ENCODE measurements at regions not wholly inside any gene's neighbourhood (a gene's known extent, or its start where the extent isn't known, plus 50 kb on each side); places are given as distances from the start of the nearest gene placed in this dataset.

- no peaks in the 10 kb centered on the region for H4K20me1 ChIP-seq (ENCODE audit: insufficient read depth)
- H3K4me3 ChIP-seq, result no peak overlapping the region
- no peaks in the 10 kb centered on the region for H3K9me3 ChIP-seq (ENCODE audit: low read depth)
- no peaks in the 10 kb centered on the region for H3K36me3 ChIP-seq (ENCODE audit: low read depth)
- 20 to 22% methylated on average over 10 of the region's 10 CpGs for WGBS, 2 experiments (ENCODE audit: low coverage in 1 of 2, low lambda C conversion rate in 2 of 2, missing lambda C conversion rate in 2 of 2)
- in situ Hi-C loops (cut with MboI), result no loop called here
- no peaks in the 10 kb centered on the region for H3K27me3 ChIP-seq (replicated peaks; ENCODE audit: insufficient read depth)
- no peaks in the 10 kb centered on the region for H3F3A ChIP-seq (ENCODE audit: insufficient read depth)
- H3K27ac ChIP-seq, result no peak overlapping the region
- no peak overlapping the region for H3K4me2 ChIP-seq (ENCODE audit: unreplicated experiment)
- H3K9ac ChIP-seq, result no peak overlapping the region
- H3K4me1 ChIP-seq (ENCODE audit: insufficient read depth), result no peaks in the 10 kb centered on the region
- no peak overlapping the region for H2AFZ ChIP-seq
- H3K9me2 ChIP-seq (ENCODE audit: insufficient read depth), result no peaks in the 10 kb centered on the region
- no peaks in the 10 kb centered on the region for H3K79me2 ChIP-seq (ENCODE audit: insufficient read depth)
- TF ChIP-seq EZH2phosphoT487 (IDR thresholded peaks at IDR 0.05; ENCODE audit: insufficient read depth, low read depth) (no peak), EZH2 (IDR thresholded peaks at IDR 0.05; ENCODE audit: insufficient read depth, poor library complexity, severe bottlenecking) (no peak)
- DNase-seq, result no peak
Measured at GRCh38 chr5:5628866-5629606, 206.6 kb downstream of the ICE1 start.

DNA sequence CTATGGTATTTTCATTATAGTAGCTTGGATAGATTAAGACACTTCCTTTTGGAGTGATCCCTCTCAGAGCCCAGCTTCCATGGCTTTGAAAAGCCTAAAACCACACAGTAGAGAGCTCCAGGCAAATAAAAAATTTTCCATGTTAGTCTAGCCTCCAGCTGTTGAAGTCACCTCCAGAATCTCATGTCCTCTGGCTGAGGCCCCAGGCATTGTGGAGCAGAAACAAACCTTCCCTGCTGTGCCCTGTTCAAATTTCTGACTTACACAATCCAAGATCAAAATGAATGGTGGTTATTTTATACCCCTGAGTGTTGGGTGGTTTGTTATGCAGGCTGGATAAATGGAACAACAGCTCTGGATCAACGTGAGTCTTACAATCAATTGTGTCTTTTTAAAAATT, 203.9 kb downstream of the ICE1 start:
- no peaks in the 10 kb centered on the region for H4K20me1 ChIP-seq (ENCODE audit: insufficient read depth)
- no peaks in the 10 kb centered on the region for H3K79me2 ChIP-seq (ENCODE audit: insufficient read depth)
- H3K4me3 ChIP-seq, result no peak overlapping the region
- H3K4me1 ChIP-seq (ENCODE audit: insufficient read depth), result no peaks in the 10 kb centered on the region
- no peaks in the 10 kb centered on the region for H3K9me2 ChIP-seq (ENCODE audit: insufficient read depth)
- H3K27ac ChIP-seq, result no peak overlapping the region
- no peak for DNase-seq
- no peaks in the 10 kb centered on the region for H3F3A ChIP-seq (ENCODE audit: insufficient read depth)
- TF ChIP-seq EZH2 (IDR thresholded peaks at IDR 0.05; ENCODE audit: insufficient read depth, poor library complexity, severe bottlenecking), result no peak
- no peak for TF ChIP-seq EZH2phosphoT487 (IDR thresholded peaks at IDR 0.05; ENCODE audit: insufficient read depth, low read depth)
- H3K4me2 ChIP-seq (ENCODE audit: unreplicated experiment), result no peak overlapping the region
- H3K27me3 ChIP-seq (replicated peaks; ENCODE audit: insufficient read depth), result no peaks in the 10 kb centered on the region
- no peaks in the 10 kb centered on the region for H3K36me3 ChIP-seq (ENCODE audit: low read depth)
- H3K9ac ChIP-seq, result no peak overlapping the region
- no peak overlapping the region for H2AFZ ChIP-seq
- WGBS, 2 experiments (ENCODE audit: low coverage in 1 of 2, low lambda C conversion rate in 2 of 2, missing lambda C conversion rate in 2 of 2), result 4 to 7% methylated on average over 1 of the region's 1 CpG
- in situ Hi-C loops (cut with MboI), result no loop called here
- H3K9me3 ChIP-seq (ENCODE audit: low read depth), result no peaks in the 10 kb centered on the region

- Histone ChIP-seq H3F3A (ENCODE audit: insufficient read depth) (no peaks in the 10 kb centered on the region), H4K20me1 (ENCODE audit: insufficient read depth) (no peaks in the 10 kb centered on the region), H3K27me3 (replicated peaks; ENCODE audit: insufficient read depth) (no peaks in the 10 kb centered on the region), H3K9me3 (ENCODE audit: low read depth) (no peaks in the 10 kb centered on the region), H2AFZ (no peak overlapping the region), H3K9me2 (ENCODE audit: insufficient read depth) (no peaks in the 10 kb centered on the region), H3K4me1 (ENCODE audit: insufficient read depth) (no peaks in the 10 kb centered on the region), H3K36me3 (ENCODE audit: low read depth) (no peaks in the 10 kb centered on the region), H3K4me2 (ENCODE audit: unreplicated experiment) (no peak overlapping the region), H3K27ac (no peak overlapping the region), H3K4me3 (no peak overlapping the region), H3K79me2 (ENCODE audit: insufficient read depth) (no peaks in the 10 kb centered on the region), H3K9ac (no peak overlapping the region)
- 21 to 38% methylated on average over 3 of the region's 3 CpGs for WGBS, 2 experiments (ENCODE audit: low coverage in 1 of 2, low lambda C conversion rate in 2 of 2, missing lambda C conversion rate in 2 of 2)
- TF ChIP-seq EZH2phosphoT487 (IDR thresholded peaks at IDR 0.05; ENCODE audit: insufficient read depth, low read depth) (no peak), EZH2 (IDR thresholded peaks at IDR 0.05; ENCODE audit: insufficient read depth, poor library complexity, severe bottlenecking) (no peak)
- in situ Hi-C loops (cut with MboI), result no loop called here
- DNase-seq, result no peak
Measured at GRCh38 chr5:5625491-5625890, 203.0 kb downstream of the ICE1 start.

DNA sequence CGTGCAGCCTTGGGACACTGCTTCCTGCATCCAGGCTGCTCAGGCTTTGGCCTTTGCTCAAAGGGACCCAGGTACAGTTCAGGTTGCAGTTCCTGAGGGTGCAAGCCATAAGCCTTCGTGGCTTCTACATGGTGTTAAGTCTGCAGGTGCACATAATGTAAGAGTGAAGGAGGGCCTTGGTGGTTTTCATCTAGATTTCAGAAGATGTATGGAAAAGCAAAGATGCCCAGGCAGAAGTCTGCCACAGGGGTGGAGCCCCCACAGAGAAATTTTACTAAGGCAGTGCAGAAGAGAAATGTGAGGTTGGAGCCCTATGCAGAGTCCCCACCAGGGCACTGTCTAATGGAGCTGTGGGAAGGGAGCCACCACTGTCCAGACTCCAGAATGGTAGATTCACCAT, 200.9 kb downstream of the ICE1 start:
- Histone ChIP-seq H2AFZ (no peak overlapping the region), H3K9me3 (ENCODE audit: low read depth) (no peaks in the 10 kb centered on the region), H3F3A (ENCODE audit: insufficient read depth) (no peaks in the 10 kb centered on the region), H3K4me1 (ENCODE audit: insufficient read depth) (no peaks in the 10 kb centered on the region), H3K4me3 (no peak overlapping the region), H3K4me2 (ENCODE audit: unreplicated experiment) (no peak overlapping the region), H3K9ac (no peak overlapping the region), H3K79me2 (ENCODE audit: insufficient read depth) (no peaks in the 10 kb centered on the region), H3K36me3 (ENCODE audit: low read depth) (no peaks in the 10 kb centered on the region), H3K9me2 (ENCODE audit: insufficient read depth) (no peaks in the 10 kb centered on the region), H3K27ac (no peak overlapping the region), H4K20me1 (ENCODE audit: insufficient read depth) (no peaks in the 10 kb centered on the region), H3K27me3 (replicated peaks; ENCODE audit: insufficient read depth) (no peaks in the 10 kb centered on the region)
- no peak for DNase-seq
- TF ChIP-seq EZH2 (IDR thresholded peaks at IDR 0.05; ENCODE audit: insufficient read depth, poor library complexity, severe bottlenecking), result no peak
- TF ChIP-seq EZH2phosphoT487 (IDR thresholded peaks at IDR 0.05; ENCODE audit: insufficient read depth, low read depth), result no peak
- in situ Hi-C loops (cut with MboI), result no loop called here
- WGBS, 2 experiments (ENCODE audit: low coverage in 1 of 2, low lambda C conversion rate in 2 of 2, missing lambda C conversion rate in 2 of 2), result 0 to 12% methylated on average over 2 of the region's 2 CpGs

DNA sequence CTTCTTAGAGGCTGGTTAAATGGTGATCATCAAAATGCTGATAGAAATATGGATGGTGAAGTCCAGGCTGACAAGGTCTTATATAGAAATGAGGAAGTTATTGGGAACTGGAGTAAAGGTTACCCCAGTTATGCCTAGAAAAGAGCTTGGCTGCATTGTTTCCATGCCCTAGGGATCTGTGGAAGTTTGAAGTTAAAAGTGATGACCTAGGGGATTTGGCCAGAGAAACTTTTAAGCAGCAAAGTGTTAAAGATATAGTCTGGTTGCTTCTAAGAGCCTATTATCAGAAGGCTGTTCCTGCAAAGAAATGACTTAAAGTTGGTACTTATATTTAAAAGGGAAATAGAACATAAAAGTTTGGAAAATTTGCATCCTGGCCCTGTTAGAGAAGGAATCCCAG, 200.3 kb downstream of the ICE1 start:
- no peak for TF ChIP-seq EZH2 (IDR thresholded peaks at IDR 0.05; ENCODE audit: insufficient read depth, poor library complexity, severe bottlenecking)
- no peak for TF ChIP-seq EZH2phosphoT487 (IDR thresholded peaks at IDR 0.05; ENCODE audit: insufficient read depth, low read depth)
- Histone ChIP-seq H3K9ac (no peak overlapping the region), H3K4me1 (ENCODE audit: insufficient read depth) (no peaks in the 10 kb centered on the region), H3K9me3 (ENCODE audit: low read depth) (no peaks in the 10 kb centered on the region), H3K27ac (no peak overlapping the region), H3K36me3 (ENCODE audit: low read depth) (no peaks in the 10 kb centered on the region), H2AFZ (no peak overlapping the region), H3K4me3 (no peak overlapping the region), H3K9me2 (ENCODE audit: insufficient read depth) (no peaks in the 10 kb centered on the region), H3K79me2 (ENCODE audit: insufficient read depth) (no peaks in the 10 kb centered on the region), H3K27me3 (replicated peaks; ENCODE audit: insufficient read depth) (no peaks in the 10 kb centered on the region), H3K4me2 (ENCODE audit: unreplicated experiment) (no peak overlapping the region), H3F3A (ENCODE audit: insufficient read depth) (no peaks in the 10 kb centered on the region), H4K20me1 (ENCODE audit: insufficient read depth) (no peaks in the 10 kb centered on the region)
- DNase-seq, result no peak
- in situ Hi-C loops (cut with MboI), result no loop called here

Measured in GM23248 (cell line).